ENCODE measurements at regions not wholly inside any gene's neighbourhood (a gene's known extent, or its start where the extent isn't known, plus 50 kb on each side); places are given as distances from the start of the nearest gene placed in this dataset.

- TF ChIP-seq, protein P1, sequence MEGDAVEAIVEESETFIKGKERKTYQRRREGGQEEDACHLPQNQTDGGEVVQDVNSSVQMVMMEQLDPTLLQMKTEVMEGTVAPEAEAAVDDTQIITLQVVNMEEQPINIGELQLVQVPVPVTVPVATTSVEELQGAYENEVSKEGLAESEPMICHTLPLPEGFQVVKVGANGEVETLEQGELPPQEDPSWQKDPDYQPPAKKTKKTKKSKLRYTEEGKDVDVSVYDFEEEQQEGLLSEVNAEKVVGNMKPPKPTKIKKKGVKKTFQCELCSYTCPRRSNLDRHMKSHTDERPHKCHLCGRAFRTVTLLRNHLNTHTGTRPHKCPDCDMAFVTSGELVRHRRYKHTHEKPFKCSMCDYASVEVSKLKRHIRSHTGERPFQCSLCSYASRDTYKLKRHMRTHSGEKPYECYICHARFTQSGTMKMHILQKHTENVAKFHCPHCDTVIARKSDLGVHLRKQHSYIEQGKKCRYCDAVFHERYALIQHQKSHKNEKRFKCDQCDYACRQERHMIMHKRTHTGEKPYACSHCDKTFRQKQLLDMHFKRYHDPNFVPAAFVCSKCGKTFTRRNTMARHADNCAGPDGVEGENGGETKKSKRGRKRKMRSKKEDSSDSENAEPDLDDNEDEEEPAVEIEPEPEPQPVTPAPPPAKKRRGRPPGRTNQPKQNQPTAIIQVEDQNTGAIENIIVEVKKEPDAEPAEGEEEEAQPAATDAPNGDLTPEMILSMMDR (IDR thresholded peaks at IDR 0.05; ENCODE audit: insufficient read depth, low read length, severe bottlenecking) = no peak
- Histone ChIP-seq H3K27me3 (ENCODE audit: control insufficient read depth, insufficient read depth, low read length) (no peaks in the 10 kb centered on the region), H3K36me3 (ENCODE audit: control insufficient read depth, insufficient read depth, low read length) (no peaks in the 10 kb centered on the region), H3K4me3 (ENCODE audit: low read depth, low read length) (no peak overlapping the region)
- DNase-seq (ENCODE audit: low read depth) = no peak
- no peak for FAIRE-seq
Measured at GRCh38 chr20:4567170-4567569, 119.1 kb upstream of the PRNP start.

- H3K36me3 ChIP-seq (ENCODE audit: control insufficient read depth, insufficient read depth, low read length) = no peaks in the 10 kb centered on the region
- FAIRE-seq (no peak), DNase-seq (ENCODE audit: low read depth) (peak; percentile 70)
- no peaks in the 10 kb centered on the region for H3K27me3 ChIP-seq (ENCODE audit: control insufficient read depth, insufficient read depth, low read length)
- TF ChIP-seq, protein P1 (IDR thresholded peaks at IDR 0.05; ENCODE audit: insufficient read depth, low read length, severe bottlenecking) = peak; percentile 13
- H3K4me3 ChIP-seq (ENCODE audit: low read depth, low read length) = no peak overlapping the region
Measured at GRCh38 chr20:4563534-4563933, 122.7 kb upstream of the PRNP start.

- DNase-seq (ENCODE audit: low read depth) (no peak), FAIRE-seq (no peak)
- TF ChIP-seq, protein P1 (IDR thresholded peaks at IDR 0.05; ENCODE audit: insufficient read depth, low read length, severe bottlenecking) = no peak
- H3K36me3 ChIP-seq (ENCODE audit: control insufficient read depth, insufficient read depth, low read length) = no peaks in the 10 kb centered on the region
- no peak overlapping the region for H3K4me3 ChIP-seq (ENCODE audit: low read depth, low read length)
- H3K27me3 ChIP-seq (ENCODE audit: control insufficient read depth, insufficient read depth, low read length) = no peaks in the 10 kb centered on the region
Measured at GRCh38 chr20:4563031-4563430, 123.2 kb upstream of the PRNP start.

- FAIRE-seq (no peak), DNase-seq (ENCODE audit: low read depth) (no peak)
- Histone ChIP-seq H3K36me3 (ENCODE audit: control insufficient read depth, insufficient read depth, low read length) (no peaks in the 10 kb centered on the region), H3K4me3 (ENCODE audit: low read depth, low read length) (no peak overlapping the region), H3K27me3 (ENCODE audit: control insufficient read depth, insufficient read depth, low read length) (no peaks in the 10 kb centered on the region)
- TF ChIP-seq, protein P1 (IDR thresholded peaks at IDR 0.05; ENCODE audit: insufficient read depth, low read length, severe bottlenecking) = no peak
Measured at GRCh38 chr20:4560667-4561066, 125.6 kb upstream of the PRNP start.

DNA sequence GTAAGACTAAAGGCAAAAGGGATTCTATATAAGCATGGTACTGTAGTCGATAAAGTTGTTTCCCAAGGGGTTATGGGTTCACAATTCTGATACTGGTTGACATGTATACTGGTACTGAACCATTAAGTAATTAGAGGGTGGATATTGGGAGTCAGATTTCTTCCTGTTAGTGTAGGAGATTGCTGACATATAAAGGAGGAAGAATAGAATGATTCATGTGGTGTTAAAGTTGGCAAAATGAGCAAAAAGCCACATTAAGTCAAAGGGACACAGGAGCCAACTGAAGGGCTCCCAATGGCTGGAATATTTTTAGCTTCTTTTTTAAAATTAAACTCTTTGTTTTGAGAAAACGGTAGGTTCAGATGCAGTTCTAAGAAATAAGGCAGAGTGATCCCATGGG is 126.3 kb upstream of the PRNP start:
- Histone ChIP-seq H3K36me3 (ENCODE audit: control insufficient read depth, insufficient read depth, low read length) (no peaks in the 10 kb centered on the region), H3K27me3 (ENCODE audit: control insufficient read depth, insufficient read depth, low read length) (no peaks in the 10 kb centered on the region), H3K4me3 (ENCODE audit: low read depth, low read length) (no peak overlapping the region)
- DNase-seq (ENCODE audit: low read depth) = no peak
- TF ChIP-seq, protein P1 (IDR thresholded peaks at IDR 0.05; ENCODE audit: insufficient read depth, low read length, severe bottlenecking) = no peak
- FAIRE-seq = no peak

- no peak overlapping the region for H3K4me3 ChIP-seq (ENCODE audit: low read depth, low read length)
- TF ChIP-seq, protein P1 (IDR thresholded peaks at IDR 0.05; ENCODE audit: insufficient read depth, low read length, severe bottlenecking) = no peak
- FAIRE-seq = no peak
- H3K27me3 ChIP-seq (ENCODE audit: control insufficient read depth, insufficient read depth, low read length) = no peaks in the 10 kb centered on the region
- H3K36me3 ChIP-seq (ENCODE audit: control insufficient read depth, insufficient read depth, low read length) = no peaks in the 10 kb centered on the region
- no peak for DNase-seq (ENCODE audit: low read depth)
Measured at GRCh38 chr20:4559106-4559505, 127.2 kb upstream of the PRNP start.

Measured in bronchial epithelial cell (primary cell).